ENCODE measurements at regions not wholly inside any gene's neighbourhood (a gene's known extent, or its start where the extent isn't known, plus 50 kb on each side); places are given as distances from the start of the nearest gene placed in this dataset.

GRCh38 chr7:15140431-15140830 lies 237.9 kb upstream of the DGKB start:
- no peak for TF ChIP-seq FOXM1 (IDR thresholded peaks at IDR 0.05; ENCODE audit: borderline replicate concordance)
- no peak for TF ChIP-seq HDGF (IDR thresholded peaks at IDR 0.05; ENCODE audit: borderline replicate concordance)
- TF ChIP-seq FOXA1 (IDR thresholded peaks at IDR 0.05) = no peak
- no peak for TF ChIP-seq ARNT (IDR thresholded peaks at IDR 0.05)
- TF ChIP-seq CTBP1 (IDR thresholded peaks at IDR 0.05; ENCODE audit: borderline replicate concordance) = no peak
- TF ChIP-seq SP1 (IDR thresholded peaks at IDR 0.05) = no peak
- TF ChIP-seq ZNF384 (IDR thresholded peaks at IDR 0.05) = no peak
- TF ChIP-seq BHLHE40 (IDR thresholded peaks at IDR 0.05; ENCODE audit: borderline replicate concordance) = no peak
- TF ChIP-seq ELF4 (IDR thresholded peaks at IDR 0.05) = no peak

Data from HEK293T (cell line).